Tibial nerve (tissue), 4 donors: ENCODE measurements at regions not wholly inside any gene's neighbourhood (a gene's known extent, or its start where the extent isn't known, plus 50 kb on each side); places are given as distances from the start of the nearest gene placed in this dataset.

Experiments used
- DNase-seq, 2 donors: peaks; one replicate each; pipeline ENCODE4 v3.0.0-alpha.2; 2019; ENCODE audit warnings: low spot score in 2 of 2
- H3K27ac ChIP-seq, 4 donors: fragments of 200-600 bp; sonication (generic) in 3 of 4; one replicate each; pipeline ENCODE4 v1.5.1; 2017 to 2019; ENCODE audit warnings: mild to moderate bottlenecking in 1 of 4
- H3K27me3 ChIP-seq, 2 donors: fragments of 200-600 bp; sonication (generic) in 1 of 2; one replicate each; pipeline versions ENCODE4 v1.5.1 to v1.6.0; 2017 to 2019
- H3K36me3 ChIP-seq, 3 donors: fragments of 200-600 bp; sonication (generic); one replicate each; pipeline ENCODE4 v1.5.1; 2018 to 2019
- H3K4me1 ChIP-seq, 4 donors: fragments of 200-600 bp; sonication (generic) in 3 of 4; one replicate each; pipeline ENCODE4 v1.5.1; 2017 to 2019
- H3K4me3 ChIP-seq, 4 donors: fragments of 200-600 bp; sonication (generic) in 3 of 4; one replicate each; pipeline ENCODE4 v1.5.1; 2017 to 2019; ENCODE audit warnings: mild to moderate bottlenecking in 1 of 4, moderate library complexity in 1 of 4
- H3K9me3 ChIP-seq, 4 donors: fragments of 200-600 bp; sonication (generic) in 3 of 4; one replicate each; pipeline ENCODE4 v1.5.1; 2017 to 2019
- CTCF ChIP-seq, 5 experiments: fragments of 200-600 bp in 3 of 5; fragments of 450-650 bp in 2 of 5; sonication (generic) in 3 of 5; IDR thresholded peaks; one replicate each; pipeline ENCODE4 v1.5.1; 2016 to 2019; ENCODE audit warnings: antibody characterized with exemption in 5 of 5, mild to moderate bottlenecking in 3 of 5, moderate library complexity in 2 of 5
- EP300 ChIP-seq, 2 donors: sonication (generic); formaldehyde crosslinking; IDR thresholded peaks; one replicate each; pipeline ENCODE4 v1.6.1; 2017; ENCODE audit warnings: antibody characterized with exemption in 2 of 2, mild to moderate bottlenecking in 1 of 2
- POLR2A ChIP-seq, 2 donors: fragments of 450-650 bp; IDR thresholded peaks; one replicate each; pipeline ENCODE4 v1.6.1; 2017; ENCODE audit warnings: antibody characterized with exemption in 2 of 2, mild to moderate bottlenecking in 2 of 2, moderate library complexity in 2 of 2
- WGBS, 2 donors: methylation state at CpG; one replicate each; pipeline ENCODE4 v1.1.5; 2018; 5-methylcytosine and 5-hydroxymethylcytosine counted together

- Histone ChIP-seq H3K9me3 (peaks cover 0 to 9% (median 0%) of the 10 kb centered on the region in 4 donors), H3K4me1 (no peaks in the 10 kb centered on the region), H3K27ac (no peak overlapping the region), H3K4me3 (no peak overlapping the region), H3K27me3 (no peaks in the 10 kb centered on the region), H3K36me3 (no peaks in the 10 kb centered on the region)
- DNase-seq, result no peak
- TF ChIP-seq CTCF (IDR thresholded peaks at IDR 0.05), result no peak
- TF ChIP-seq POLR2A (IDR thresholded peaks at IDR 0.05), result no peak
- TF ChIP-seq EP300 (IDR thresholded peaks at IDR 0.05), result no peak
- WGBS, 2 donors, result 68 to 75% methylated on average over 11 of the region's 11 CpGs
Observed at GRCh38 chr5:173697931-173698579, 81.6 kb upstream of the BOD1 start.

GRCh38 chr5:173699966-173700365, 83.5 kb upstream of the BOD1 start:
- Histone ChIP-seq H3K4me3 (no peak overlapping the region), H3K36me3 (no peaks in the 10 kb centered on the region), H3K27ac (no peak overlapping the region), H3K4me1 (no peaks in the 10 kb centered on the region), H3K9me3 (no peaks in the 10 kb centered on the region), H3K27me3 (no peaks in the 10 kb centered on the region)
- 78 to 85% methylated on average over 2 of the region's 2 CpGs for WGBS, 2 donors
- TF ChIP-seq CTCF (IDR thresholded peaks at IDR 0.05) (no peak), POLR2A (IDR thresholded peaks at IDR 0.05) (no peak)
- DNase-seq, result no peak

GRCh38 chr5:173703466-173703865, 87.0 kb upstream of the BOD1 start:
- Histone ChIP-seq H3K36me3 (no peaks in the 10 kb centered on the region), H3K27me3 (no peaks in the 10 kb centered on the region), H3K4me1 (no peaks in the 10 kb centered on the region), H3K4me3 (no peak overlapping the region), H3K27ac (no peak overlapping the region), H3K9me3 (no peaks in the 10 kb centered on the region)
- WGBS, 2 donors, result 72 to 77% methylated on average over 4 of the region's 4 CpGs
- no peak for DNase-seq
- TF ChIP-seq POLR2A (IDR thresholded peaks at IDR 0.05) (no peak), CTCF (IDR thresholded peaks at IDR 0.05) (no peak), EP300 (IDR thresholded peaks at IDR 0.05) (no peak)

- Histone ChIP-seq H3K4me3 (no peak overlapping the region), H3K4me1 (no peaks in the 10 kb centered on the region), H3K27me3 (no peaks in the 10 kb centered on the region), H3K36me3 (no peaks in the 10 kb centered on the region), H3K9me3 (no peaks in the 10 kb centered on the region), H3K27ac (no peak overlapping the region)
- DNase-seq, result no peak
- TF ChIP-seq CTCF (IDR thresholded peaks at IDR 0.05), result no peak
- TF ChIP-seq POLR2A (IDR thresholded peaks at IDR 0.05), result no peak
- no peak for TF ChIP-seq EP300 (IDR thresholded peaks at IDR 0.05)
- WGBS, 2 donors, result 73 to 80% methylated on average over 22 of the region's 22 CpGs
Observed at GRCh38 chr5:173704615-173705511, 88.4 kb upstream of the BOD1 start.

- H3K27ac ChIP-seq, result no peak overlapping the region
- no peaks in the 10 kb centered on the region for H3K9me3 ChIP-seq
- no peak for DNase-seq
- no peaks in the 10 kb centered on the region for H3K4me1 ChIP-seq
- no peaks in the 10 kb centered on the region for H3K36me3 ChIP-seq
- 51% methylated on average over 9 to 12 of the region's 13 CpGs for WGBS, 2 donors
- H3K4me3 ChIP-seq, result no peak overlapping the region
- TF ChIP-seq CTCF (IDR thresholded peaks at IDR 0.05) (no peak), POLR2A (IDR thresholded peaks at IDR 0.05) (no peak), EP300 (IDR thresholded peaks at IDR 0.05) (no peak)
- no peaks in the 10 kb centered on the region for H3K27me3 ChIP-seq
Observed at GRCh38 chr5:173705512-173706044, 89.1 kb upstream of the BOD1 start.
